ENCODE measurements at regions not wholly inside any gene's neighbourhood (a gene's known extent, or its start where the extent isn't known, plus 50 kb on each side); places are given as distances from the start of the nearest gene placed in this dataset.
"Not testable (repeated sequence)": the region's sequence is repeated elsewhere in the genome, so short reads cannot be mapped to it uniquely, and the experiment has no call there.

- no peak for DNase-seq (ENCODE audit: low spot score)
- in situ Hi-C loops (cut with HindIII; ENCODE audit: low sequenced_read_pairs) = no loop called here
These were observed 110.9 kb downstream of the FSCB start for GRCh38 chr14:44396226-44396625.

- no peak for DNase-seq (ENCODE audit: low spot score)
- in situ Hi-C loops (cut with HindIII; ENCODE audit: low sequenced_read_pairs) = no loop called here
These were observed 114.1 kb downstream of the FSCB start for GRCh38 chr14:44392984-44393383.

GRCh38 chr14:44388306-44388705 lies 118.8 kb downstream of the FSCB start:
- in situ Hi-C loops (cut with HindIII; ENCODE audit: low sequenced_read_pairs) = no loop called here
- peak; percentile 7 for DNase-seq (ENCODE audit: low spot score)

- in situ Hi-C loops (cut with HindIII; ENCODE audit: low sequenced_read_pairs) = no loop called here
These were observed 121.2 kb downstream of the FSCB start for GRCh38 chr14:44385906-44386305.

GRCh38 chr14:44385296-44385695 lies 121.8 kb downstream of the FSCB start:
- DNase-seq (ENCODE audit: low spot score); in situ Hi-C loops (cut with HindIII; ENCODE audit: low sequenced_read_pairs): not testable (repeated sequence)

More at GRCh38 chr14:44385906-44386305, 121.2 kb downstream of the FSCB start:
- no peak for DNase-seq (ENCODE audit: low spot score)

- in situ Hi-C loops (cut with HindIII; ENCODE audit: low sequenced_read_pairs); DNase-seq (ENCODE audit: low spot score): not testable (repeated sequence)
These were observed 122.3 kb downstream of the FSCB start for GRCh38 chr14:44384601-44385293.

GRCh38 chr14:44384093-44384492 lies 123.0 kb downstream of the FSCB start:
- DNase-seq (ENCODE audit: low spot score) = peak; percentile 61
- in situ Hi-C loops (cut with HindIII; ENCODE audit: low sequenced_read_pairs) = no loop called here

GRCh38 chr14:44383636-44384035 lies 123.4 kb downstream of the FSCB start:
- in situ Hi-C loops (cut with HindIII; ENCODE audit: low sequenced_read_pairs) = no loop called here

GRCh38 chr14:44379292-44379977 lies 127.6 kb downstream of the FSCB start:
- in situ Hi-C loops (cut with HindIII; ENCODE audit: low sequenced_read_pairs) = no loop called here

More at GRCh38 chr14:44383636-44384035, 123.4 kb downstream of the FSCB start:
- no peak for DNase-seq (ENCODE audit: low spot score)

GRCh38 chr14:44374906-44375305 lies 132.2 kb downstream of the FSCB start:
- no peak for DNase-seq (ENCODE audit: low spot score)
- in situ Hi-C loops (cut with HindIII; ENCODE audit: low sequenced_read_pairs) = no loop called here

More at GRCh38 chr14:44379292-44379977, 127.6 kb downstream of the FSCB start:
- no peak for DNase-seq (ENCODE audit: low spot score)

GRCh38 chr14:44372807-44373489 lies 134.1 kb downstream of the FSCB start:
- no peak for DNase-seq (ENCODE audit: low spot score)
- in situ Hi-C loops (cut with HindIII; ENCODE audit: low sequenced_read_pairs) = no loop called here

- in situ Hi-C loops (cut with HindIII; ENCODE audit: low sequenced_read_pairs) = no loop called here
- DNase-seq (ENCODE audit: low spot score) = no peak
These were observed 134.9 kb downstream of the FSCB start for GRCh38 chr14:44372231-44372630.

GRCh38 chr14:44370727-44371126 lies 136.4 kb downstream of the FSCB start:
- DNase-seq (ENCODE audit: low spot score) = no peak
- in situ Hi-C loops (cut with HindIII; ENCODE audit: low sequenced_read_pairs) = no loop called here

- in situ Hi-C loops (cut with HindIII; ENCODE audit: low sequenced_read_pairs) = no loop called here
- DNase-seq (ENCODE audit: low spot score) = no peak
These were observed 137.5 kb downstream of the FSCB start for GRCh38 chr14:44369401-44370123.

GRCh38 chr14:44361083-44361482 lies 146.0 kb downstream of the FSCB start:
- DNase-seq (ENCODE audit: low spot score) = no peak
- in situ Hi-C loops (cut with HindIII; ENCODE audit: low sequenced_read_pairs) = no loop called here

GRCh38 chr14:44353805-44354204 lies 153.3 kb downstream of the FSCB start:
- in situ Hi-C loops (cut with HindIII; ENCODE audit: low sequenced_read_pairs) = no loop called here
- DNase-seq (ENCODE audit: low spot score) = no peak

- in situ Hi-C loops (cut with HindIII; ENCODE audit: low sequenced_read_pairs) = no loop called here
- DNase-seq (ENCODE audit: low spot score) = no peak
These were observed 154.9 kb downstream of the FSCB start for GRCh38 chr14:44352201-44352600.

GRCh38 chr14:44347316-44347715 lies 159.8 kb downstream of the FSCB start:
- in situ Hi-C loops (cut with HindIII; ENCODE audit: low sequenced_read_pairs) = no loop called here
- no peak for DNase-seq (ENCODE audit: low spot score)

GRCh38 chr14:44341116-44341515 lies 166.0 kb downstream of the FSCB start:
- in situ Hi-C loops (cut with HindIII; ENCODE audit: low sequenced_read_pairs) = no loop called here
- no peak for DNase-seq (ENCODE audit: low spot score)

GRCh38 chr14:44339862-44340261 lies 167.2 kb downstream of the FSCB start:
- in situ Hi-C loops (cut with HindIII; ENCODE audit: low sequenced_read_pairs) = no loop called here
- no peak for DNase-seq (ENCODE audit: low spot score)

Measured in G401 (cell line).